SW 1271 (cell line): ENCODE measurements at regions not wholly inside any gene's neighbourhood (a gene's known extent, or its start where the extent isn't known, plus 50 kb on each side); places are given as distances from the start of the nearest gene placed in this dataset.

Experiments used
- DNase-seq, 2 experiments: peaks; one replicate each; lab custom pipeline; 2025; lab: John Stamatoyannopoulos, UW

GRCh38 chr18:54717673-54718407 is 110.4 kb upstream of the RAB27B start:
- no peak for DNase-seq

- DNase-seq: no peak
These were observed 109.9 kb upstream of the RAB27B start for GRCh38 chr18:54718408-54718773.

- no peak for DNase-seq
These were observed 107.7 kb upstream of the RAB27B start for GRCh38 chr18:54720620-54721019.

- DNase-seq: no peak
These were observed 102.1 kb upstream of the RAB27B start for GRCh38 chr18:54726143-54726542.

- DNase-seq: no peak
These were observed 94.2 kb upstream of the RAB27B start for GRCh38 chr18:54734059-54734458.

GRCh38 chr18:54736981-54737380 is 91.3 kb upstream of the RAB27B start:
- no peak for DNase-seq

GRCh38 chr18:54737986-54738385 is 90.3 kb upstream of the RAB27B start:
- DNase-seq: peak in 1 of 2 experiments; percentile 6

- DNase-seq: no peak
These were observed 88.8 kb upstream of the RAB27B start for GRCh38 chr18:54739476-54739875.

- no peak for DNase-seq
These were observed 88.0 kb upstream of the RAB27B start for GRCh38 chr18:54740136-54740846.

- no peak for DNase-seq
These were observed 86.2 kb upstream of the RAB27B start for GRCh38 chr18:54742120-54742519.

GRCh38 chr18:54742659-54743604 is 85.3 kb upstream of the RAB27B start:
- no peak for DNase-seq

GRCh38 chr18:54743605-54743995 is 84.7 kb upstream of the RAB27B start:
- no peak for DNase-seq

GRCh38 chr18:54749291-54749690 is 79.0 kb upstream of the RAB27B start:
- no peak for DNase-seq

GRCh38 chr18:54750350-54750749 is 77.9 kb upstream of the RAB27B start:
- no peak for DNase-seq

GRCh38 chr18:54752185-54752584 is 76.1 kb upstream of the RAB27B start:
- no peak for DNase-seq

- no peak for DNase-seq
These were observed 72.8 kb upstream of the RAB27B start for GRCh38 chr18:54755456-54755855.

GRCh38 chr18:54762386-54762785 is 65.9 kb upstream of the RAB27B start:
- no peak for DNase-seq

- DNase-seq: no peak
These were observed 63.5 kb upstream of the RAB27B start for GRCh38 chr18:54764786-54765185.

- no peak for DNase-seq
These were observed 62.5 kb upstream of the RAB27B start for GRCh38 chr18:54765636-54766375.

GRCh38 chr18:54766634-54767033 is 61.6 kb upstream of the RAB27B start:
- no peak for DNase-seq

GRCh38 chr18:54767098-54767497 is 61.2 kb upstream of the RAB27B start:
- DNase-seq: no peak
